ENCODE measurements at regions not wholly inside any gene's neighbourhood (a gene's known extent, or its start where the extent isn't known, plus 50 kb on each side); places are given as distances from the start of the nearest gene placed in this dataset.

GRCh38 chr2:193778293-193778692 lies 1583.6 kb upstream of the TMEFF2 start (continued):
- TF ChIP-seq, protein P1, sequence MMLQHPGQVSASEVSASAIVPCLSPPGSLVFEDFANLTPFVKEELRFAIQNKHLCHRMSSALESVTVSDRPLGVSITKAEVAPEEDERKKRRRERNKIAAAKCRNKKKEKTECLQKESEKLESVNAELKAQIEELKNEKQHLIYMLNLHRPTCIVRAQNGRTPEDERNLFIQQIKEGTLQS (IDR thresholded peaks at IDR 0.05; ENCODE audit: insufficient read depth, low read depth, low read length) = no peak
